H9 (cell line): ENCODE measurements at regions not wholly inside any gene's neighbourhood (a gene's known extent, or its start where the extent isn't known, plus 50 kb on each side); places are given as distances from the start of the nearest gene placed in this dataset.

ENCODE experiments used
- DNase-seq: peaks from one replicate; pipeline ENCODE4 v3.0.0-alpha.2; 2017
- H2AFZ ChIP-seq: one replicate; pipeline ENCODE4 v1.6.1; 2013; ENCODE audit warnings: mild to moderate bottlenecking, low read length, control low read depth, moderate library complexity
- H2AK5ac ChIP-seq: 2 replicates; pipeline ENCODE4 v1.6.1; 2013; ENCODE audit warnings: low read length, control low read depth, mixed read lengths; ENCODE audit not compliant: insufficient read length
- H2BK120ac ChIP-seq: one replicate; pipeline ENCODE4 v1.6.1; 2013; ENCODE audit warnings: low read depth, mild to moderate bottlenecking, low read length, control low read depth, inconsistent platforms; ENCODE audit not compliant: poor library complexity, severe bottlenecking
- H2BK12ac ChIP-seq: 2 replicates; pipeline ENCODE4 v1.6.1; 2013; ENCODE audit warnings: low read length, control low read depth, mixed read lengths, low read depth; ENCODE audit not compliant: insufficient read length
- H2BK15ac ChIP-seq: 2 replicates; pipeline ENCODE4 v1.6.1; 2013; ENCODE audit warnings: low read depth, low read length, control low read depth
- H2BK20ac ChIP-seq: one replicate; pipeline ENCODE4 v1.6.1; 2013; ENCODE audit warnings: low read depth, mild to moderate bottlenecking, low read length, control low read depth, inconsistent platforms; ENCODE audit not compliant: poor library complexity, severe bottlenecking
- H2BK5ac ChIP-seq: 2 replicates; pipeline ENCODE4 v1.6.1; 2013; ENCODE audit warnings: low read length, control low read depth, mixed read lengths; ENCODE audit not compliant: insufficient read length
- H3K14ac ChIP-seq: 2 replicates; pipeline ENCODE4 v1.6.1; 2013; ENCODE audit warnings: low read length, control low read depth; ENCODE audit not compliant: insufficient read depth
- H3K18ac ChIP-seq: 2 replicates; pipeline ENCODE4 v1.6.1; 2013; ENCODE audit warnings: low read depth, mild to moderate bottlenecking, mixed read lengths, low read length, control low read depth; ENCODE audit not compliant: insufficient read length
- H3K23ac ChIP-seq: 2 replicates; pipeline ENCODE4 v1.6.1; 2013; ENCODE audit warnings: low read length, control low read depth, mixed read lengths, low read depth; ENCODE audit not compliant: insufficient read length
- H3K23me2 ChIP-seq: 2 replicates; pipeline ENCODE4 v1.6.1; 2013; ENCODE audit warnings: low read depth, mild to moderate bottlenecking, mixed read lengths, low read length, control low read depth; ENCODE audit not compliant: insufficient read length, poor library complexity, severe bottlenecking
- H3K27ac ChIP-seq: 2 replicates; pipeline ENCODE4 v1.5.1; 2013; ENCODE audit warnings: low read length, control low read depth, mixed read lengths, low read depth; ENCODE audit not compliant: insufficient read length
- H3K27me3 ChIP-seq: 2 replicates; pipeline ENCODE4 v1.6.1; 2013; ENCODE audit warnings: low read length, control low read depth, inconsistent platforms; ENCODE audit not compliant: insufficient read depth
- H3K4ac ChIP-seq: 2 replicates; pipeline ENCODE4 v1.6.1; 2013; ENCODE audit warnings: low read depth, mild to moderate bottlenecking, control low read depth, inconsistent platforms, low read length, moderate library complexity
- H3K4me1 ChIP-seq: 2 replicates; pipeline ENCODE4 v1.6.1; 2013; ENCODE audit warnings: low read length, control low read depth, inconsistent platforms; ENCODE audit not compliant: insufficient read depth
- H3K4me2 ChIP-seq: 2 replicates; pipeline ENCODE4 v1.6.1; 2013; ENCODE audit warnings: low read length, control low read depth, mixed read lengths; ENCODE audit not compliant: insufficient read length, insufficient read depth
- H3K56ac ChIP-seq: 2 replicates; pipeline ENCODE4 v1.6.1; 2013; ENCODE audit warnings: low read depth, mild to moderate bottlenecking, mixed read lengths, low read length, control low read depth; ENCODE audit not compliant: insufficient read length
- H3K79me1 ChIP-seq: 2 replicates; pipeline ENCODE4 v1.6.1; 2013; ENCODE audit warnings: low read depth, mild to moderate bottlenecking, moderate library complexity, low read length, control low read depth, inconsistent platforms; ENCODE audit not compliant: insufficient read depth, poor library complexity, severe bottlenecking
- H3K79me2 ChIP-seq: 2 replicates; pipeline ENCODE4 v1.6.1; 2013; ENCODE audit warnings: low read length, control low read depth, inconsistent platforms; ENCODE audit not compliant: insufficient read depth
- H3K9ac ChIP-seq: 2 replicates; pipeline ENCODE4 v1.6.1; 2013; ENCODE audit warnings: low read length, control low read depth, mixed read lengths; ENCODE audit not compliant: insufficient read length; ENCODE audit errors: extremely low read depth
- H3K9me3 ChIP-seq: one replicate; pipeline ENCODE4 v1.6.1; 2013; ENCODE audit warnings: low read depth, low read length, inconsistent platforms; ENCODE audit not compliant: control insufficient read depth
- H3T11ph ChIP-seq: one replicate; pipeline ENCODE4 v1.6.1; 2013; ENCODE audit warnings: mild to moderate bottlenecking, low read length, control low read depth, inconsistent platforms
- H4K20me1 ChIP-seq: one replicate; pipeline ENCODE4 v1.6.1; 2013; ENCODE audit not compliant: control insufficient read depth, insufficient read length, insufficient read depth
- H4K5ac ChIP-seq: 2 replicates; pipeline ENCODE4 v1.6.1; 2013; ENCODE audit warnings: low read depth, mild to moderate bottlenecking, mixed read lengths, low read length, control low read depth; ENCODE audit not compliant: insufficient read length
- H4K8ac ChIP-seq: replicated peaks from 2 replicates; pipeline ENCODE4 v1.6.1; 2013; ENCODE audit warnings: low read length, control low read depth, mixed read lengths, low read depth; ENCODE audit not compliant: insufficient read length
- H4K91ac ChIP-seq: 2 replicates; pipeline ENCODE4 v1.6.1; 2013; ENCODE audit warnings: low read depth, mild to moderate bottlenecking, moderate library complexity, mixed read lengths, low read length, control low read depth; ENCODE audit not compliant: insufficient read length
- H3K27ac Mint-ChIP-seq, 3 experiments: 2 replicates in 2 of 3; 3 replicates in 1 of 3; pipeline ENCODE4 v1.8.0; 2020 to 2021; ENCODE audit warnings: mixed read lengths in 3 of 3, mild to moderate bottlenecking in 1 of 3, moderate library complexity in 1 of 3
- H3K27me3 Mint-ChIP-seq: 2 replicates; pipeline ENCODE4 v1.8.0; 2021; ENCODE audit warnings: low read depth, mild to moderate bottlenecking, moderate library complexity, mixed read lengths
- H3K36me3 Mint-ChIP-seq, 3 experiments: 2 replicates in 2 of 3; 3 replicates in 1 of 3; pipeline ENCODE4 v1.8.0; 2020 to 2021; ENCODE audit warnings: low read depth in 3 of 3, mixed read lengths in 3 of 3; ENCODE audit not compliant: insufficient read depth in 1 of 3
- H3K4me1 Mint-ChIP-seq, 2 experiments: 2 replicates each; pipeline ENCODE4 v1.8.0; 2020; ENCODE audit warnings: mixed read lengths in 2 of 2
- H3K4me3 Mint-ChIP-seq, 2 experiments: 2 replicates in 1 of 2; 3 replicates in 1 of 2; pipeline ENCODE4 v1.8.0; 2020 to 2021; ENCODE audit warnings: mild to moderate bottlenecking in 2 of 2, mixed read lengths in 2 of 2, moderate library complexity in 1 of 2
- H3K9me3 Mint-ChIP-seq, 2 experiments: 2 replicates in 1 of 2; 3 replicates in 1 of 2; pipeline ENCODE4 v1.8.0; 2020; ENCODE audit warnings: mild to moderate bottlenecking in 2 of 2, mixed read lengths in 2 of 2, moderate library complexity in 1 of 2
- CTCF ChIP-seq: fragments of 200-600 bp; sonication (generic); conservative IDR thresholded peaks from 3 replicates; pipeline ENCODE4 v1.8.0; 2021; ENCODE audit warnings: antibody characterized with exemption, mild to moderate bottlenecking
- WGBS: extraction: QIAGEN DNeasy Blood & Tissue Kit; methylation state at CpG from one replicate; pipeline ENCODE4 v1.1.7; 2013; ENCODE audit warnings: missing lambda C conversion rate, low lambda C conversion rate, mixed read lengths; ENCODE audit not compliant: insufficient read length; ENCODE audit errors: extremely low coverage; 5-methylcytosine and 5-hydroxymethylcytosine counted together

- peaks cover 37% of the 10 kb centered on the region for H3K27me3 Mint-ChIP-seq
- H3K9me3 Mint-ChIP-seq, result peaks cover 0 to 7% of the 10 kb centered on the region in 2 experiments; a peak in 4 of 5 replicates
- Histone ChIP-seq H3K23me2 (no peaks in the 10 kb centered on the region), H4K8ac (no peak overlapping the region), H2BK120ac (no peak overlapping the region), H3T11ph (no peak overlapping the region), H3K79me1 (no peaks in the 10 kb centered on the region), H3K9ac (no peak overlapping the region), H2AK5ac (no peak overlapping the region), H3K27me3 (peaks cover 2% of the 10 kb centered on the region), H3K9me3 (no peaks in the 10 kb centered on the region), H3K27ac (no peak overlapping the region), H3K14ac (no peak overlapping the region), H3K4ac (no peak overlapping the region), H3K18ac (no peak overlapping the region), H2BK20ac (no peak overlapping the region), H4K91ac (no peak overlapping the region), H4K20me1 (no peaks in the 10 kb centered on the region), H3K56ac (no peak overlapping the region), H3K79me2 (no peaks in the 10 kb centered on the region), H4K5ac (no peak overlapping the region), H2BK15ac (no peak overlapping the region), H2AFZ (no peak overlapping the region), H3K23ac (no peak overlapping the region), H2BK12ac (no peak overlapping the region), H2BK5ac (no peak overlapping the region), H3K4me1 (peaks cover 3% of the 10 kb centered on the region; the same call in 1 of the 2 replicates), H3K4me2 (peak overlapping the region; percentile 70)
- H3K27ac Mint-ChIP-seq, result no peak overlapping the region
- H3K4me1 Mint-ChIP-seq, result peaks cover 28 to 35% of the 10 kb centered on the region in 2 experiments
- no peak for TF ChIP-seq CTCF
- peak overlapping the region; percentile 62 to 76 for H3K4me3 Mint-ChIP-seq
- WGBS, result no CpG with 5 or more reads among the region's 48 CpGs
- DNase-seq, result no peak
- H3K36me3 Mint-ChIP-seq, result peaks cover 0 to 4% (median 0%) of the 10 kb centered on the region in 3 experiments; a peak in 3 of 7 replicates
Measured at GRCh38 chr14:103189481-103190470, 66.5 kb downstream of the TNFAIP2 start.
